Transverse colon (tissue), 4 donors: ENCODE measurements at regions not wholly inside any gene's neighbourhood (a gene's known extent, or its start where the extent isn't known, plus 50 kb on each side); places are given as distances from the start of the nearest gene placed in this dataset.
A peak's percentile ranks its signal among the peaks of the same experiment; 100 is the strongest.

Source experiments
- DNase-seq: peaks from one replicate; pipeline ENCODE4 v3.0.0-alpha.2; 2019
- H3K27ac ChIP-seq, 4 donors: fragments of 200-600 bp; sonication (generic); 2 replicates each; pipeline ENCODE4 v1.5.1; 2016 to 2018; ENCODE audit warnings: inconsistent platforms in 4 of 4
- H3K27me3 ChIP-seq: fragments of 200-600 bp; sonication (generic); 2 replicates; pipeline ENCODE4 v1.5.1; 2017; ENCODE audit warnings: inconsistent platforms
- H3K36me3 ChIP-seq, 4 donors: fragments of 200-600 bp; sonication (generic); 2 replicates each; pipeline ENCODE4 v1.5.1; 2017 to 2019; ENCODE audit warnings: inconsistent platforms in 4 of 4
- H3K4me1 ChIP-seq, 4 donors: fragments of 200-600 bp; sonication (generic); 2 replicates each; pipeline ENCODE4 v1.5.1; 2017 to 2020; ENCODE audit warnings: inconsistent platforms in 4 of 4
- H3K4me3 ChIP-seq, 4 donors: fragments of 200-600 bp; sonication (generic); 1 replicate in 1 of 4; 2 replicates in 3 of 4; pipeline versions ENCODE4 v1.5.1 to v1.6.1; 2017 to 2019; ENCODE audit warnings: inconsistent platforms in 4 of 4
- H3K9me3 ChIP-seq, 2 donors: fragments of 200-600 bp; sonication (generic); 2 replicates each; pipeline ENCODE4 v1.5.1; 2017 to 2019; ENCODE audit warnings: inconsistent platforms in 2 of 2
- CTCF ChIP-seq, 5 experiments: fragments of 200-600 bp in 3 of 5; fragments of 450-650 bp in 2 of 5; sonication (generic) in 3 of 5; IDR thresholded peaks; 1 replicate in 2 of 5; 2 replicates in 3 of 5; pipeline ENCODE4 v1.5.1; 2016 to 2017; ENCODE audit warnings: antibody characterized with exemption in 5 of 5, inconsistent platforms in 3 of 5, mild to moderate bottlenecking in 2 of 5, moderate library complexity in 1 of 5
- EP300 ChIP-seq: sonication (generic); formaldehyde crosslinking; IDR thresholded peaks from one replicate; pipeline ENCODE4 v1.6.1; 2017; ENCODE audit warnings: antibody characterized with exemption, low read depth
- POLR2A ChIP-seq: fragments of 450-650 bp; IDR thresholded peaks from one replicate; pipeline ENCODE4 v1.6.1; 2016; ENCODE audit warnings: antibody characterized with exemption, mild to moderate bottlenecking, moderate library complexity
- POLR2AphosphoS5 ChIP-seq, 3 donors: sonication (generic); formaldehyde crosslinking; IDR thresholded peaks; one replicate each; pipeline ENCODE4 v1.6.1; 2016; ENCODE audit warnings: antibody characterized with exemption in 3 of 3
- WGBS, 2 donors: methylation state at CpG; one replicate each; pipeline ENCODE4 v1.1.5; 2018; ENCODE audit warnings: low coverage in 1 of 2; 5-methylcytosine and 5-hydroxymethylcytosine counted together
- in situ Hi-C, 4 donors: fragments of 200-750 bp; cut with MboI; loops; one replicate each; pipeline versions ENCODE4 v1.15.0 to v1.15.1; 2017; ENCODE audit warnings: low sequenced_read_pairs in 3 of 4, low pct_ligation_motif_present in 1 of 4, low pct_unique_long_range_greater_than_20kb in 1 of 4
- intact Hi-C: fragments of 100-400 bp; cut with DNase I; formaldehyde crosslinking; loops from one replicate; pipeline ENCODE4 v1.15.1; 2023; ENCODE audit warnings: low total_unique reads

GRCh38 chr6:140064366-140064765 is 689.9 kb upstream of the CITED2 start:
- intact Hi-C loops (no loop called here), in situ Hi-C loops (no loop called here)
- 61 to 69% methylated on average over 4 to 7 of the region's 7 CpGs for WGBS, 2 donors
- no peak overlapping the region for H3K27ac ChIP-seq
- no peak for DNase-seq
- H3K36me3 ChIP-seq = no peaks in the 10 kb centered on the region
- no peak overlapping the region for H3K4me3 ChIP-seq
- H3K9me3 ChIP-seq = no peaks in the 10 kb centered on the region
- TF ChIP-seq POLR2AphosphoS5 (IDR thresholded peaks at IDR 0.05) (no peak), CTCF (IDR thresholded peaks at IDR 0.05) (no peak), EP300 (no peak), POLR2A (no peak)
- H3K27me3 ChIP-seq = no peaks in the 10 kb centered on the region
- peaks cover 0 to 8% (median 2%) of the 10 kb centered on the region in 4 donors for H3K4me1 ChIP-seq

GRCh38 chr6:140063021-140063399 is 688.6 kb upstream of the CITED2 start:
- Histone ChIP-seq H3K9me3 (no peaks in the 10 kb centered on the region), H3K36me3 (no peaks in the 10 kb centered on the region), H3K27me3 (no peaks in the 10 kb centered on the region), H3K27ac (peak overlapping the region in 3 of 4 donors; percentile 17 to 51 (median 35)), H3K4me1 (peaks cover 0 to 8% (median 2%) of the 10 kb centered on the region in 4 donors), H3K4me3 (no peak overlapping the region)
- intact Hi-C loops (no loop called here), in situ Hi-C loops (no loop called here)
- TF ChIP-seq POLR2A = no peak
- TF ChIP-seq EP300 = no peak
- TF ChIP-seq POLR2AphosphoS5 (IDR thresholded peaks at IDR 0.05) = no peak
- TF ChIP-seq CTCF (IDR thresholded peaks at IDR 0.05) = no peak
- DNase-seq = no peak

GRCh38 chr6:140062043-140063020 is 687.9 kb upstream of the CITED2 start:
- peaks cover 0 to 8% (median 2%) of the 10 kb centered on the region in 4 donors for H3K4me1 ChIP-seq
- peak overlapping the region; percentile 12 to 51 (median 26) for H3K27ac ChIP-seq
- in situ Hi-C loops (no loop called here), intact Hi-C loops (no loop called here)
- no peak overlapping the region for H3K4me3 ChIP-seq
- TF ChIP-seq POLR2A (no peak), CTCF (IDR thresholded peaks at IDR 0.05) (no peak), POLR2AphosphoS5 (IDR thresholded peaks at IDR 0.05) (no peak), EP300 (no peak)
- peak; percentile 27 for DNase-seq
- H3K36me3 ChIP-seq = no peaks in the 10 kb centered on the region
- 60 to 84% methylated on average over 2 to 3 of the region's 3 CpGs for WGBS, 2 donors
- H3K9me3 ChIP-seq = no peaks in the 10 kb centered on the region
- H3K27me3 ChIP-seq = no peaks in the 10 kb centered on the region

- DNase-seq = no peak
- WGBS, 2 donors = 76 to 83% methylated on average over 4 to 5 of the region's 5 CpGs
- no peak overlapping the region for H3K4me3 ChIP-seq
- in situ Hi-C loops = no loop called here
- no peaks in the 10 kb centered on the region for H3K9me3 ChIP-seq
- TF ChIP-seq EP300 = no peak
- no peak for TF ChIP-seq CTCF (IDR thresholded peaks at IDR 0.05)
- TF ChIP-seq POLR2A = no peak
- TF ChIP-seq POLR2AphosphoS5 (IDR thresholded peaks at IDR 0.05) = no peak
- H3K27me3 ChIP-seq = no peaks in the 10 kb centered on the region
- no peaks in the 10 kb centered on the region for H3K36me3 ChIP-seq
- H3K27ac ChIP-seq = peak overlapping the region in 3 of 4 donors; percentile 17 to 51 (median 35)
- intact Hi-C loops = no loop called here
- H3K4me1 ChIP-seq = peaks cover 0 to 8% (median 2%) of the 10 kb centered on the region in 4 donors
Measured at GRCh38 chr6:140061110-140062042, 686.9 kb upstream of the CITED2 start.
